ENCODE measurements at regions not wholly inside any gene's neighbourhood (a gene's known extent, or its start where the extent isn't known, plus 50 kb on each side); places are given as distances from the start of the nearest gene placed in this dataset.

DNA sequence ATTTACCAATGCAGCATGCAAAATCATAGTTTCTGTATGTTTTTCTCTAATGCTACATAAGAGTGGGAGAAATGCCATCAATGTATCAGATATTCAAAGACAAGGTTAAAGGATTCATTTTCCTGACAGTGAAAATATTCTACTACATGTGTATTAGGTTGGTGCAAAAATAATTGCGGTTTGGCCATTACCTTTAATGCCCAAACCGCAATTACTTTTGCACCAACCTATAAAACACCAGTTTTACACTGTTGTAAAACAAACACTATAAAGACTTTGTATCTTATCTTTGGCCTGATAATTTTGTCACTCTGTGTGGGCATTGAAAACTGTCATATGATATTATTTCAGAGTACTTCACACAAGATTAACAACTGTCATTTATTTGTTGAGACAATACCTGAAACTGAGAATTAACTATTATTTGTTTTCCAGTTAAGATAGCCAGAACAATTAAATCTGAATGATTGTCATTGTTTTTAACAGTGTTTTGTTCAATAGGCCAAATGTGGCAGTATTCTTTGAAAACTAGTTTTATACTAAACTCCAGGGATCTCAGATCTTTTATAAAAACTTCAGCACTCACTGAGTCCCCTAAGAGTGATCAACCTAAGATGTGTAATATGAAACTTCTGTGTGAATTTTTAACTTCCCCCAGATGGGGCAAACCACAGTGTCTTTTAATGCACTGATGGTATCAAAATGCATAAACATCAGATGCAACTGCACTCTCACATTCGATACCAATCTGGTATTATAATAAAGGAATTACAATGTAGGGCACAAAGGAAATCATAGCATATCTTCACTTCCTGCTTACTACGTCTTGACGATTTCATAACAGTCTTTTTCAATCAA lies 53.8 kb upstream of the FBN2 start:
- no peaks in the 10 kb centered on the region for H3K27me3 Mint-ChIP-seq
- DNase-seq (no peak), ATAC-seq (no peak)
- H3K4me3 Mint-ChIP-seq, result no peak overlapping the region
- H3K4me1 Mint-ChIP-seq, result no peaks in the 10 kb centered on the region
- H3K9me3 Mint-ChIP-seq, result peaks cover 0 to 6% of the 10 kb centered on the region in 2 donors
- no peak overlapping the region for H3K27ac Mint-ChIP-seq

- no peaks in the 10 kb centered on the region for H3K27me3 Mint-ChIP-seq
- H3K4me1 Mint-ChIP-seq, result no peaks in the 10 kb centered on the region
- H3K9me3 Mint-ChIP-seq, result peaks cover 0 to 6% of the 10 kb centered on the region in 2 donors
- H3K27ac Mint-ChIP-seq, result no peak overlapping the region
- no peak overlapping the region for H3K4me3 Mint-ChIP-seq
- DNase-seq (no peak), ATAC-seq (no peak)
Observed at GRCh38 chr5:128596071-128596470, 58.0 kb upstream of the FBN2 start.

GRCh38 chr5:128597156-128597555 lies 59.1 kb upstream of the FBN2 start:
- Mint-ChIP-seq H3K4me1 (no peaks in the 10 kb centered on the region), H3K4me3 (no peak overlapping the region), H3K27ac (no peak overlapping the region), H3K9me3 (peaks cover 8 to 12% of the 10 kb centered on the region in 2 donors), H3K27me3 (no peaks in the 10 kb centered on the region)
- no peak for DNase-seq
- no peak for ATAC-seq

- Mint-ChIP-seq H3K27me3 (no peaks in the 10 kb centered on the region), H3K4me1 (no peaks in the 10 kb centered on the region), H3K9me3 (peaks cover 7 to 13% of the 10 kb centered on the region in 2 donors), H3K27ac (no peak overlapping the region), H3K4me3 (no peak overlapping the region)
- ATAC-seq (no peak), DNase-seq (no peak)
Observed at GRCh38 chr5:128613128-128613527, 75.1 kb upstream of the FBN2 start.

DNA sequence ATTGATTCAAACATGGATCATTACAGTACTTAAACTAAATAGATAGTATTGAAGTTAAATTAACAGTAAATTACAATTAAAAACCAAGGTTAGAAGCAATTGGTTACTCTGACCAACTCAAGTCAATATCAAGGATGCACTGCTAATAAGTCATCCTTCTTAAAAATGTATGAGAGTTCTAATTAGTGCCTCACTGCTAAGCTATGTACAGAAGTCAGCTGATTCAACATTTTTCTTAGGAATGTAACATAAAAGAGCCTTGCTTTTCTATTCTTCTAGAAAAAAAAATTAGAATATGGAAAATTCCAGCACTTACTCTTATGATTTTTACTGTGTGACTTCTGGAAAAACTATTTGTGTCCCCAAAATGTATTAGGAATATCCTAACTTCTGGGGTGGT lies 75.7 kb upstream of the FBN2 start:
- Mint-ChIP-seq H3K27ac (no peak overlapping the region), H3K27me3 (no peaks in the 10 kb centered on the region), H3K4me3 (no peak overlapping the region), H3K4me1 (no peaks in the 10 kb centered on the region), H3K9me3 (peaks cover 5 to 9% of the 10 kb centered on the region in 2 donors)
- ATAC-seq (no peak), DNase-seq (no peak)

GRCh38 chr5:128615578-128615977 lies 77.5 kb upstream of the FBN2 start:
- Mint-ChIP-seq H3K27me3 (no peaks in the 10 kb centered on the region), H3K9me3 (peaks cover 1 to 3% of the 10 kb centered on the region in 2 donors), H3K27ac (no peak overlapping the region), H3K4me1 (no peaks in the 10 kb centered on the region), H3K4me3 (no peak overlapping the region)
- no peak for ATAC-seq
- no peak for DNase-seq

- no peaks in the 10 kb centered on the region for H3K9me3 Mint-ChIP-seq
- no peak overlapping the region for H3K27ac Mint-ChIP-seq
- H3K4me3 Mint-ChIP-seq, result no peak overlapping the region
- ATAC-seq, result no peak
- H3K4me1 Mint-ChIP-seq, result no peaks in the 10 kb centered on the region
- no peak for DNase-seq
- H3K27me3 Mint-ChIP-seq, result no peaks in the 10 kb centered on the region
Observed at GRCh38 chr5:128626536-128627090, 88.6 kb upstream of the FBN2 start.

GRCh38 chr5:128627939-128628338 lies 89.9 kb upstream of the FBN2 start:
- Mint-ChIP-seq H3K4me1 (no peaks in the 10 kb centered on the region), H3K4me3 (no peak overlapping the region), H3K27ac (no peak overlapping the region), H3K27me3 (no peaks in the 10 kb centered on the region), H3K9me3 (no peaks in the 10 kb centered on the region)
- ATAC-seq (no peak), DNase-seq (no peak)

DNA sequence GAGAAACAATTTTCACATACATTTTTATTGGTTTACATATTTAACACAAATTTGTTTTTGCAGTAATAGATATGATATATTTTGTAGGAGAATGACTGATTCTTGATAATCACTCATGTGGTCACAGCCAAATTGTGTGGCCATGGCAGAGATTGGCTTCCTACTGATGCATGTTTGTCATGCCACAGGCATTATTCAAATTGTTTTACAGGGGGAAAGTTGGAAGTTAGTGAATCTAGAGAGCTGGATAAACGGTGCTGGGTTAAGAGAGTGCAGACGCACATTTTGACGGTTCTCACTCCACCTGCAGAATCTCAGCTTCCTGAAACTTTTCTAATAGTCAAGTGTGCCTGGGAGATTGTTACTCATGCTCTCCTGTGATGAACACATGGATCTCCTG lies 91.1 kb upstream of the FBN2 start:
- ATAC-seq, result no peak
- no peaks in the 10 kb centered on the region for H3K4me1 Mint-ChIP-seq
- no peak overlapping the region for H3K27ac Mint-ChIP-seq
- DNase-seq, result no peak
- H3K27me3 Mint-ChIP-seq, result no peaks in the 10 kb centered on the region
- H3K4me3 Mint-ChIP-seq, result no peak overlapping the region
- no peaks in the 10 kb centered on the region for H3K9me3 Mint-ChIP-seq

GRCh38 chr5:128630121-128630520 lies 92.1 kb upstream of the FBN2 start:
- ATAC-seq (no peak), DNase-seq (no peak)
- no peaks in the 10 kb centered on the region for H3K4me1 Mint-ChIP-seq
- H3K9me3 Mint-ChIP-seq, result no peaks in the 10 kb centered on the region
- no peak overlapping the region for H3K27ac Mint-ChIP-seq
- no peak overlapping the region for H3K4me3 Mint-ChIP-seq
- H3K27me3 Mint-ChIP-seq, result no peaks in the 10 kb centered on the region

DNA sequence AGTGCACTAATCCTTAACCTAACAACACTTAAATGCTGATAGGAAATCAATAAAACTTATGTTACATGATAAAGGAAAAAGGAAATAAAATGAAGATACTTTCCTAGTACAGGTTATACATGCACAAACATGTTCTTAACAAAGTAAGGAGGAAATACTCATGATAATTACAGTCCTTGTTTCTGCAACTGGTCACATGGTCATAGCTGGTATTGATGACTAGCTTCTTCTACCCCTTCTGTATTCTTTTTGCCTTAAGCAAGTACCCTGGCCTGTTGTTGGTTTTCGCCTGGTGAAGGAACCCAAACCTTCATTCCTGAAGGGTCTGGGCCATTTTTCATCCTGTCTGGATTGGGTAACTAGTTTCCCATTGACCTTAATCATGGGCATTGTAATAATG lies 93.7 kb upstream of the FBN2 start:
- no peak overlapping the region for H3K4me3 Mint-ChIP-seq
- H3K27me3 Mint-ChIP-seq, result no peaks in the 10 kb centered on the region
- DNase-seq (no peak), ATAC-seq (no peak)
- peaks cover 0 to 5% of the 10 kb centered on the region in 2 donors for H3K9me3 Mint-ChIP-seq
- no peaks in the 10 kb centered on the region for H3K4me1 Mint-ChIP-seq
- H3K27ac Mint-ChIP-seq, result no peak overlapping the region

- H3K27ac Mint-ChIP-seq, result no peak overlapping the region
- ATAC-seq (no peak), DNase-seq (no peak)
- no peaks in the 10 kb centered on the region for H3K27me3 Mint-ChIP-seq
- no peaks in the 10 kb centered on the region for H3K4me1 Mint-ChIP-seq
- H3K9me3 Mint-ChIP-seq, result peaks cover 0 to 5% of the 10 kb centered on the region in 2 donors
- no peak overlapping the region for H3K4me3 Mint-ChIP-seq
Observed at GRCh38 chr5:128632264-128632663, 94.2 kb upstream of the FBN2 start.

- H3K27ac Mint-ChIP-seq, result no peak overlapping the region
- DNase-seq, result no peak
- H3K9me3 Mint-ChIP-seq, result peaks cover 0 to 5% of the 10 kb centered on the region in 2 donors
- no peak overlapping the region for H3K4me3 Mint-ChIP-seq
- no peaks in the 10 kb centered on the region for H3K27me3 Mint-ChIP-seq
- no peak for ATAC-seq
- H3K4me1 Mint-ChIP-seq, result no peaks in the 10 kb centered on the region
Observed at GRCh38 chr5:128633901-128634300, 95.9 kb upstream of the FBN2 start.

GRCh38 chr5:128635379-128635778 lies 97.3 kb upstream of the FBN2 start:
- no peak overlapping the region for H3K27ac Mint-ChIP-seq

GRCh38 chr5:128636361-128636760 lies 98.3 kb upstream of the FBN2 start:
- Mint-ChIP-seq H3K9me3 (peaks cover 5% of the 10 kb centered on the region in 2 donors), H3K4me3 (no peak overlapping the region), H3K27ac (no peak overlapping the region), H3K4me1 (no peaks in the 10 kb centered on the region), H3K27me3 (no peaks in the 10 kb centered on the region)
- DNase-seq, result no peak
- ATAC-seq, result no peak

More at GRCh38 chr5:128635379-128635778, 97.3 kb upstream of the FBN2 start:
- no peak for ATAC-seq
- Mint-ChIP-seq H3K27me3 (no peaks in the 10 kb centered on the region), H3K4me1 (no peaks in the 10 kb centered on the region), H3K9me3 (peaks cover 5% of the 10 kb centered on the region in 2 donors), H3K4me3 (no peak overlapping the region)
- no peak for DNase-seq

DNA sequence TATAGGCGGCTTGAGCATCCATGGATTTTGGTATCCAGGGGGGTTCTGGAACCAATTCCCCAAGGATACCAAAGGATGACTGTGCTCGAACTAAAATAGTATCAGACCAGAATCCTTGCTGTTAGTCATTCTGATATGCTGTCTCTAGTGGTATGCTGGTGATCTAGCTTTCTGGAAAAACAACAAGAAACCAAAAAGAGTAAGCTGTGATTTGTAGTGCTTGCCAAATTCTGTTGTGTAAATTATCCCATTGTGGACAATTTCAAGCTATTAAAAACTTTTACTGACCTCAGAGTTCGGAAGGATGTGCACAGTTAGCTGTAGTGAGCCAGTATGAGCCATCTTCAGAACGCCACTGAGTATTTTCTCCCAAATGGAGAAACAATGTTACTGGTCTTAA lies 99.0 kb upstream of the FBN2 start:
- Mint-ChIP-seq H3K4me3 (no peak overlapping the region), H3K27me3 (no peaks in the 10 kb centered on the region), H3K27ac (peak overlapping the region in 1 of 2 donors; percentile 21), H3K4me1 (no peaks in the 10 kb centered on the region), H3K9me3 (peaks cover 5 to 6% of the 10 kb centered on the region in 2 donors)
- ATAC-seq (no peak), DNase-seq (no peak)

All from stimulated activated naive CD8-positive, alpha-beta T cell treated with anti-CD3 and anti-CD28 coated beads, Interleukin-15, amount 100 ng/mL, for 72 hours (primary cell).